ENCODE measurements at regions not wholly inside any gene's neighbourhood (a gene's known extent, or its start where the extent isn't known, plus 50 kb on each side); places are given as distances from the start of the nearest gene placed in this dataset.
"Not testable (repeated sequence)": the region's sequence is repeated elsewhere in the genome, so short reads cannot be mapped to it uniquely, and the experiment has no call there.

- TF ChIP-seq CTCF (IDR thresholded peaks at IDR 0.05 in 8 of 11, conservative IDR thresholded peaks at IDR 0.05 in 3 of 11); POLR2AphosphoS5 (IDR thresholded peaks at IDR 0.05); POLR2A (IDR thresholded peaks at IDR 0.05): not testable (repeated sequence)
Observed at GRCh38 chr1:30549872-30550271, 173.5 kb downstream of the MATN1 start.

All from spleen (tissue), 7 donors.